KMS-11 (cell line): ENCODE measurements at regions not wholly inside any gene's neighbourhood (a gene's known extent, or its start where the extent isn't known, plus 50 kb on each side); places are given as distances from the start of the nearest gene placed in this dataset.
"Not testable (repeated sequence)": the region's sequence is repeated elsewhere in the genome, so short reads cannot be mapped to it uniquely, and the experiment has no call there.

Source experiments
- H2AFZ ChIP-seq: fragments of 200-600 bp; sonication (generic); 2 replicates; pipeline ENCODE4 v1.6.1; 2016; ENCODE audit warnings: antibody characterized with exemption, mixed run types, low read depth
- H3K27ac ChIP-seq: fragments of 200-600 bp; sonication (generic); 2 replicates; pipeline ENCODE4 v1.6.1; 2016; ENCODE audit warnings: mild to moderate bottlenecking, mixed run types
- H3K27me3 ChIP-seq: fragments of 200-600 bp; sonication (generic); 2 replicates; pipeline ENCODE4 v1.6.1; 2017; ENCODE audit warnings: mild to moderate bottlenecking, low read depth, mixed run types, moderate library complexity; ENCODE audit not compliant: insufficient read depth
- H3K36me3 ChIP-seq: fragments of 200-600 bp; sonication (generic); 2 replicates; pipeline ENCODE4 v1.6.1; 2017; ENCODE audit warnings: mild to moderate bottlenecking, mixed run types; ENCODE audit not compliant: insufficient read depth
- H3K4me1 ChIP-seq: fragments of 200-600 bp; sonication (generic); 2 replicates; pipeline ENCODE4 v1.6.1; 2016; ENCODE audit warnings: mild to moderate bottlenecking, low read depth, mixed run types; ENCODE audit not compliant: poor library complexity, severe bottlenecking
- H3K4me2 ChIP-seq: fragments of 200-600 bp; sonication (generic); 2 replicates; pipeline ENCODE4 v1.7.0; 2016; ENCODE audit warnings: mild to moderate bottlenecking, mixed run types
- H3K4me3 ChIP-seq: fragments of 200-600 bp; sonication (generic); IDR thresholded peaks from 2 replicates; pipeline ENCODE4 v1.6.1; 2017; ENCODE audit warnings: low read depth, low read length, mixed read lengths; ENCODE audit not compliant: insufficient read depth
- H3K79me2 ChIP-seq: fragments of 200-600 bp; sonication (generic); 2 replicates; pipeline ENCODE4 v1.6.1; 2016; ENCODE audit warnings: low read depth, mixed run types; ENCODE audit not compliant: insufficient read depth
- H3K9ac ChIP-seq: fragments of 200-600 bp; sonication (generic); 2 replicates; pipeline ENCODE4 v1.6.1; 2016; ENCODE audit warnings: mild to moderate bottlenecking, mixed run types
- H4K20me1 ChIP-seq: fragments of 200-600 bp; sonication (generic); 2 replicates; pipeline ENCODE4 v1.6.1; 2016; ENCODE audit warnings: mild to moderate bottlenecking, mixed run types; ENCODE audit not compliant: insufficient read depth
- TF ChIP-seq, protein P1 (sequence below): fragments of 200-600 bp; sonication (generic); conservative IDR thresholded peaks from 2 replicates; pipeline ENCODE4 v1.6.1; 2017; ENCODE audit warnings: low read depth, mild to moderate bottlenecking, antibody characterized with exemption, low read length, moderate library complexity, mixed read lengths

DNA sequence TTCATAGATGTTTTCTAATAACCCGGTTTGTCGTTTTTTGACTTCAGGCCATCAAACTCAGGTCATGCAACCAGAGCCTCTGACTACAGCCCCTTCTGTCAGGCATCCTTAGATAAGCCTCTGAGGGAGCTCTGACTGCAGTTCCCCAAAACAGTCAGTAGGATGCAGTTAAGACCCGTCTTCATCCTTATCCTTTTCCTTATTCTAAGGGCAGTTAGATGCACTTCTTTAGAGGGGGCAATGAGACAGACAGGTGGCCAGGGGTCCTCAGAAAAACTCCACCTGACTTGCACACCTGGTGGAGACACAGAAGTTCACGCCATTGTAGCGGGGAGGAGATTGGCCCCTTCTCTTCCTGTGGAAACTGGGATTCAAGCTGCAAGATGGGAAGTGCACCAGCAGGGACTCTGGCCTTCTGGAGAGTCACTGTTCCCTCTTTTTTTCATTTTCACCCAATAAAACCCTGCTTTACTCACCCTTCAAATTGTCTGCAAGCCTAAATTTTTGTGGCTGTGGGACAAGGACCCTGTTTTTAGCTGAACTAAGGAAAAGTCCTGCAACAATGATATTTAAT is 104.8 kb upstream of the TFPI start:
- no peaks in the 10 kb centered on the region for H3K79me2 ChIP-seq
- H3K4me3 ChIP-seq = no peak overlapping the region
- H3K27ac ChIP-seq = no peak overlapping the region

DNA sequence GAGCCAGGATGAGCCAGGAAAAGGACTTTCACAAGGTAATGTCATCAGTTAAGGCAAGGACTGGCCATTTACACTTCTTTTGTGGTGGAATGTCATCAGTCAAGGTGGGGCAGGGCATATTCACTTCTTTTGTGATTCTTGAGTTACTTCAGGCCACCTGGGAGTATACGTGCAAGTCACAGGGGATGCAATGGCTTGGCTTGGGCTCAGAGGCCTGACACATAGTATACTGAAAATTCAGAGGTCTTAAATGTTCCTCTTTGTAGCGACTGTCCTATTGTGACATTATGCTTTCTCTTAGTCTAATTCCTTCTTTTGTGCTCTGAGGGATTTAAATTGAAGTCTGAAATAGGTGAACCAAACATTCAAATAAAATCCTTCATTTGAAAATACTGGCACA is 121.8 kb upstream of the TFPI start:
- not testable (repeated sequence) for H3K36me3 ChIP-seq, H3K79me2 ChIP-seq, H2AFZ ChIP-seq, H3K4me1 ChIP-seq, H4K20me1 ChIP-seq, H3K9ac ChIP-seq, H3K27ac ChIP-seq, H3K4me2 ChIP-seq, H3K4me3 ChIP-seq, H3K27me3 ChIP-seq

More for the DNA sequence above, 104.8 kb upstream of the TFPI start:
- H3K4me2 ChIP-seq = no peak overlapping the region
- no peak overlapping the region for H2AFZ ChIP-seq
- no peak overlapping the region for H3K9ac ChIP-seq
- TF ChIP-seq, protein P1, sequence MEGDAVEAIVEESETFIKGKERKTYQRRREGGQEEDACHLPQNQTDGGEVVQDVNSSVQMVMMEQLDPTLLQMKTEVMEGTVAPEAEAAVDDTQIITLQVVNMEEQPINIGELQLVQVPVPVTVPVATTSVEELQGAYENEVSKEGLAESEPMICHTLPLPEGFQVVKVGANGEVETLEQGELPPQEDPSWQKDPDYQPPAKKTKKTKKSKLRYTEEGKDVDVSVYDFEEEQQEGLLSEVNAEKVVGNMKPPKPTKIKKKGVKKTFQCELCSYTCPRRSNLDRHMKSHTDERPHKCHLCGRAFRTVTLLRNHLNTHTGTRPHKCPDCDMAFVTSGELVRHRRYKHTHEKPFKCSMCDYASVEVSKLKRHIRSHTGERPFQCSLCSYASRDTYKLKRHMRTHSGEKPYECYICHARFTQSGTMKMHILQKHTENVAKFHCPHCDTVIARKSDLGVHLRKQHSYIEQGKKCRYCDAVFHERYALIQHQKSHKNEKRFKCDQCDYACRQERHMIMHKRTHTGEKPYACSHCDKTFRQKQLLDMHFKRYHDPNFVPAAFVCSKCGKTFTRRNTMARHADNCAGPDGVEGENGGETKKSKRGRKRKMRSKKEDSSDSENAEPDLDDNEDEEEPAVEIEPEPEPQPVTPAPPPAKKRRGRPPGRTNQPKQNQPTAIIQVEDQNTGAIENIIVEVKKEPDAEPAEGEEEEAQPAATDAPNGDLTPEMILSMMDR = no peak
- H3K36me3 ChIP-seq = no peaks in the 10 kb centered on the region
- no peaks in the 10 kb centered on the region for H3K27me3 ChIP-seq
- H3K4me1 ChIP-seq = no peaks in the 10 kb centered on the region
- no peaks in the 10 kb centered on the region for H4K20me1 ChIP-seq

DNA sequence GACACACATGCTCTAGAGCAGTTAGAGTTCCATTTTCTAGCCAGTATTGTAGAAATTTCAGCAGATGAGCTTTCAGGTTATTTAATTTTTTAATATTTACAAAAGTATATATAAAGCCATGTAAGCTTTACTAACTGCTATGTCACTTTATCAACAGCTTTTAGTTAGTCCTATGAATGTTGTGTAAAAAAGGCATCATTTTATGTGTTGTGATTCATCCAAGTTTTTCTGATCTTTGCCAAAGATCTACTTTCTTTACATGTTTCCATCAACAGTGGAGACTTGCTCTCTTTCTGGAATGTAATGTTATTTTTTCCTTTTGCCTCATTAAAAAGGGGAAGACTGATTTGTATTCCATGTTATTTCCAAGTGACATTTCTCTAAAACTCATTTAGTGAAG is 125.2 kb upstream of the TFPI start:
- Histone ChIP-seq H3K4me3 (no peak overlapping the region), H3K79me2 (no peaks in the 10 kb centered on the region), H3K27me3 (no peaks in the 10 kb centered on the region), H4K20me1 (no peaks in the 10 kb centered on the region), H3K4me1 (no peaks in the 10 kb centered on the region), H3K27ac (no peak overlapping the region), H3K9ac (no peak overlapping the region), H3K4me2 (no peak overlapping the region), H3K36me3 (no peaks in the 10 kb centered on the region), H2AFZ (no peak overlapping the region)
- TF ChIP-seq, protein P1 = no peak

DNA sequence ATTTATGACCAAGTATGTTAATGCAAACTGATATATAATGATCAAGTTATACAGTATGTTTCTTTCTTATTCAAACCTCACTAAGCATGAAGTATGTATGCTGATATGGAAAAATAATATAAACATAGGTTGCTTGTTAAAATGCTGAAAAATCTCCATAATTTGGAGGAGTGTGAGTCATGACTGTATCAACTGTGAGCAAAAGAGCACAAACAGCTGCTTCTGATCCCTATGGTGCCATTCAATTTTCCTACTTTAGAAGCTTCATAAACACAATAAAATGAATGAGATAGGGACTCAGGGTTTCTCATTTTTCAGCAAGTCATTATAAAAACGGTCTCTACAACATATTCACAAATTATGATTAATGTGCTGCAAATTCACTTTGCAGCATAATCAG is 129.9 kb upstream of the TFPI start:
- Histone ChIP-seq H3K79me2 (no peaks in the 10 kb centered on the region), H3K27ac (no peak overlapping the region), H3K27me3 (no peaks in the 10 kb centered on the region), H3K36me3 (no peaks in the 10 kb centered on the region), H3K9ac (no peak overlapping the region), H3K4me3 (no peak overlapping the region), H2AFZ (no peak overlapping the region), H4K20me1 (no peaks in the 10 kb centered on the region), H3K4me2 (no peak overlapping the region), H3K4me1 (no peaks in the 10 kb centered on the region)
- TF ChIP-seq, protein P1 = no peak

DNA sequence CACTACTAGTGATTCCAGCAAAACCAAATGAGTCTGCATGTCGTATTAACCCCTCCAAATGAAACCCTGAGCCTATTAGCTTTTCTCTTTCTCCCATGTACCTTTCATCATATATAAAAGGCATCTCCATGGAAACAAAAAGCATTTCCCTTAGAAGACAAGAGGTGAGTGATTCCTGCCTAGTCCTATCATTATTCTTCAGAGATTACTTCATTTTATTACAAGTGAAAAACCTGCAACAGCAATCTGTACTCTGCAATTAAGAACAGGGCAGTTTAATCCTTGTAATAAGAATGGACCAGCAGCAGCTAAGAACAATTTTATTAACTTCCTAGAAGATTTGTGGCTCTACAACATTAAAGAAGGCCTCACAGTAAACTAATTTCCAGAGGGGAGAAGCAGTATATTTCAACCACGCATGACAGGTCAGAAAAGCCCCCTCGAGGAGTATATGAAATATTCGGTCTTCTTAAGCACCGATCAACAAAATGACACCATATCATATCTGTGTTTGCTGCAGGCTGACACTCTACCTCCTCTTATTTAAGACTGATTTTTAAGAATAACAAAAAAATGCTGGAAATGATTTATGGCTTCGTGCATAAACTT is 132.3 kb upstream of the TFPI start:
- no peaks in the 10 kb centered on the region for H3K27me3 ChIP-seq
- no peaks in the 10 kb centered on the region for H3K4me1 ChIP-seq
- H3K36me3 ChIP-seq = no peaks in the 10 kb centered on the region
- TF ChIP-seq, protein P1 = no peak
- H4K20me1 ChIP-seq = no peaks in the 10 kb centered on the region
- no peak overlapping the region for H3K27ac ChIP-seq
- H3K9ac ChIP-seq = no peak overlapping the region
- H3K4me2 ChIP-seq = no peak overlapping the region
- no peak overlapping the region for H3K4me3 ChIP-seq
- H2AFZ ChIP-seq = no peak overlapping the region
- no peaks in the 10 kb centered on the region for H3K79me2 ChIP-seq
